HepG2 (cell line): ENCODE measurements at regions not wholly inside any gene's neighbourhood (a gene's known extent, or its start where the extent isn't known, plus 50 kb on each side); places are given as distances from the start of the nearest gene placed in this dataset.

Experiments used
- ATAC-seq: fragments of 200-7000 bp; cut with Tn5 transposase; 3 replicates; pipeline ENCODE4 v1.9.1; 2020; ENCODE audit warnings: mild to moderate bottlenecking, moderate library complexity
- BruUV-seq: library from RNA; stranded (reverse); fragments of 400-500 nt; replicated peaks from 2 replicates; lab custom pipeline; 2021; lab: Mats Ljungman, UMichigan
- CTCF ChIA-PET: fragments of 300-600 bp; formaldehyde crosslinking; extraction: SDS; loops from one replicate; lab custom pipeline; 2021; ENCODE audit warnings: low total read pairs, inconsistent platforms, low intra/inter-chr PET ratio; lab: Yijun Ruan, JAX
- POLR2A ChIA-PET: fragments of 350-600 bp; sonication (Branson Sonifier 250); formaldehyde crosslinking; loops from one replicate; lab custom pipeline; 2020; ENCODE audit warnings: antibody characterized with exemption, inconsistent platforms; lab: Yijun Ruan, JAX
- DNase-seq: peaks from one replicate; pipeline ENCODE4 v3.0.0-alpha.2; 2015; ENCODE audit warnings: low spot score
- FAIRE-seq: peaks from 3 replicates; lab custom pipeline; 2011; peaks lifted over from hg19 to GRCh38; lab: Jason Lieb, UNC
- H2AFZ ChIP-seq: one replicate; pipeline ENCODE4 v1.6.1; 2011; ENCODE audit warnings: low read length, inconsistent platforms
- H3K27ac ChIP-seq: fragments of 300-600 bp; 3 replicates; pipeline ENCODE4 v1.8.0; 2011; ENCODE audit warnings: mixed run types, mild to moderate bottlenecking, mixed read lengths, low read length, inconsistent platforms; ENCODE audit not compliant: insufficient read depth; ENCODE audit errors: extremely low read length
- H3K27me3 ChIP-seq, 2 experiments: fragments of 200-600 bp in 1 of 2; 2 replicates in 1 of 2; 3 replicates in 1 of 2; pipeline versions ENCODE4 v1.6.0 to v1.8.0; 2011; ENCODE audit warnings: low read length in 2 of 2, mild to moderate bottlenecking in 2 of 2, moderate library complexity in 2 of 2, inconsistent platforms in 1 of 2; ENCODE audit not compliant: insufficient read depth in 2 of 2, control insufficient read depth in 1 of 2
- H3K36me3 ChIP-seq, 2 experiments: fragments of 200-600 bp in 1 of 2; replicated peaks in 1 of 2; 2 replicates in 1 of 2; 3 replicates in 1 of 2; pipeline versions ENCODE4 v1.5.1 to v1.8.0; 2011; ENCODE audit warnings: low read length in 2 of 2, inconsistent platforms in 1 of 2; ENCODE audit not compliant: insufficient read depth in 2 of 2, control insufficient read depth in 1 of 2
- H3K4me1 ChIP-seq: 2 replicates; pipeline ENCODE4 v1.5.1; 2012; ENCODE audit warnings: low read length, inconsistent platforms; ENCODE audit not compliant: insufficient read depth
- H3K4me2 ChIP-seq: 2 replicates; pipeline ENCODE4 v1.6.0; 2011; ENCODE audit warnings: low read depth, low read length, inconsistent platforms
- H3K4me3 ChIP-seq, 3 experiments: fragments of 200-600 bp in 1 of 3; sonication (generic), shearing (Covaris generic) in 1 of 3; replicated peaks in 1 of 3; 2 replicates each; pipeline ENCODE4 v1.5.1; 2011 to 2016; ENCODE audit warnings: low read length in 3 of 3, inconsistent platforms in 2 of 3, low read depth in 2 of 3, mild to moderate bottlenecking in 2 of 3, control low read depth in 1 of 3, mixed read lengths in 1 of 3; ENCODE audit not compliant: insufficient read depth in 1 of 3
- H3K79me2 ChIP-seq: one replicate; pipeline ENCODE4 v1.6.1; 2011; ENCODE audit warnings: low read length, inconsistent platforms; ENCODE audit not compliant: insufficient read depth
- H3K9ac ChIP-seq: 2 replicates; pipeline ENCODE4 v1.6.0; 2011; ENCODE audit warnings: mild to moderate bottlenecking, low read depth, low read length, inconsistent platforms; ENCODE audit not compliant: insufficient read depth
- H3K9me3 ChIP-seq: 2 replicates; pipeline ENCODE4 v1.5.1; 2012; ENCODE audit warnings: mild to moderate bottlenecking, low read length
- H4K20me1 ChIP-seq: 2 replicates; pipeline ENCODE4 v1.6.0; 2011; ENCODE audit warnings: inconsistent platforms, mild to moderate bottlenecking, low read length, moderate library complexity; ENCODE audit not compliant: insufficient read depth
- IKZF5 ChIP-seq: IDR thresholded peaks from 2 replicates; pipeline ENCODE4 v1.6.1; 2018; ENCODE audit warnings: missing genetic modification reagents, mild to moderate bottlenecking, missing compliant biosample characterization
- MLX ChIP-seq: IDR thresholded peaks from 2 replicates; pipeline ENCODE4 v1.6.1; 2016
- MXD4 ChIP-seq: IDR thresholded peaks from 2 replicates; pipeline ENCODE4 v1.6.1; 2016; ENCODE audit warnings: mild to moderate bottlenecking, missing biosample characterization, missing genetic modification reagents
- SIX1 ChIP-seq: sonication (generic); formaldehyde crosslinking; IDR thresholded peaks from 2 replicates; pipeline ENCODE4 v1.4.0; 2020; ENCODE audit warnings: missing genetic modification reagents, borderline replicate concordance
- THAP7 ChIP-seq: sonication (generic); formaldehyde crosslinking; IDR thresholded peaks from 2 replicates; pipeline ENCODE4 v1.8.1; 2023; ENCODE audit warnings: mild to moderate bottlenecking, missing genetic modification reagents
- ZNF274 ChIP-seq: sonication (generic); formaldehyde crosslinking; IDR thresholded peaks from 2 replicates; pipeline ENCODE4 v1.5.1; 2020; ENCODE audit warnings: mild to moderate bottlenecking, missing genetic modification reagents
- ZNF547 ChIP-seq: sonication (generic); formaldehyde crosslinking; IDR thresholded peaks from 2 replicates; pipeline ENCODE4 v1.5.1; 2020; ENCODE audit warnings: mild to moderate bottlenecking, missing genetic modification reagents
- WGBS: methylation state at CpG from one replicate; pipeline ENCODE4 v1.1.6; 2017; ENCODE audit warnings: low lambda C conversion rate; 5-methylcytosine and 5-hydroxymethylcytosine counted together
- in situ Hi-C: cut with HindIII; loops from 2 replicates; pipeline ENCODE4 v1.10.0; 2017; ENCODE audit warnings: low pct_unique_long_range_greater_than_20kb; ENCODE audit not compliant: extremely low pct_ligation_motif_present
- intact Hi-C: fragments of 100-400 bp; cut with micrococcal nuclease; formaldehyde crosslinking; loops from one replicate; pipeline ENCODE4 v1.10.0; 2022; ENCODE audit not compliant: unreplicated experiment

- TF ChIP-seq THAP7 (CRISPR knock-in tag) (no peak), MLX (CRISPR knock-in tag) (no peak), ZNF547 (no peak), SIX1 (CRISPR knock-in tag) (no peak), IKZF5 (CRISPR knock-in tag) (no peak)
Observed at GRCh38 chr3:80063535-80063934, 295.7 kb upstream of the ROBO1 start (continued).

GRCh38 chr3:80060664-80061063 lies 292.9 kb upstream of the ROBO1 start:
- no peaks in the 10 kb centered on the region for H3K79me2 ChIP-seq
- 3% methylated on average over 1 of the region's 1 CpG for WGBS
- H3K9ac ChIP-seq = no peak overlapping the region
- TF ChIP-seq ZNF274 (CRISPR knock-in tag) = no peak
- TF ChIP-seq MXD4 (CRISPR knock-in tag) = no peak
- H3K4me2 ChIP-seq = no peak overlapping the region
- CTCF ChIA-PET = no interaction called here
- POLR2A ChIA-PET = no interaction called here
- no peaks in the 10 kb centered on the region for H4K20me1 ChIP-seq
- H3K27me3 ChIP-seq = no peaks in the 10 kb centered on the region
- H3K9me3 ChIP-seq = no peaks in the 10 kb centered on the region
- no peak for FAIRE-seq
- H3K4me3 ChIP-seq = no peak overlapping the region
- H3K4me1 ChIP-seq = no peaks in the 10 kb centered on the region
- no peak for DNase-seq
- no peak overlapping the region for H2AFZ ChIP-seq
- ATAC-seq = no peak
- no peaks in the 10 kb centered on the region for H3K36me3 ChIP-seq
- no TSS peak for BruUV-seq
- in situ Hi-C loops (no loop called here), intact Hi-C loops (no loop called here)
- no peak overlapping the region for H3K27ac ChIP-seq
